ENCODE measurements at regions not wholly inside any gene's neighbourhood (a gene's known extent, or its start where the extent isn't known, plus 50 kb on each side); places are given as distances from the start of the nearest gene placed in this dataset.

DNA sequence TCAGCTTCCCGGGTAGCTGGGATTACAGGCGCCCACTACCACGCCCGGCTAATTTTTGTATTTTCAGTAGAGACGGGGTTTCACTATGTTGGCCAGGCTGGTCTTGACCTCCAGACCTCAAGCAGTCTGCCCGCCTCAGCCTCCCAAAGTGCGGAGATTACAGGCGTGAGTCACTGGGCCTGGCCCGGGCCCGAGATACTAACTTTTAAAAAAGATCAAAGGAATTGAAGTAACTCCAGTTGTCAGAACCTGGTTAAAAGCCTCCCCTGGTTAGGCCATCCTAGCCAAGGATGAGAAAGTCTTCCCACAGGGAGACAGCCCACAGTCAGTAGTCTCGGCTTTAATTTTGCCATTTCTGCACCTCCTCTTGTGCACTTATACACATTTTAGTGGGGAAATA is 212.3 kb upstream of the MCTP2 start (continued):
- TF ChIP-seq, protein P1, sequence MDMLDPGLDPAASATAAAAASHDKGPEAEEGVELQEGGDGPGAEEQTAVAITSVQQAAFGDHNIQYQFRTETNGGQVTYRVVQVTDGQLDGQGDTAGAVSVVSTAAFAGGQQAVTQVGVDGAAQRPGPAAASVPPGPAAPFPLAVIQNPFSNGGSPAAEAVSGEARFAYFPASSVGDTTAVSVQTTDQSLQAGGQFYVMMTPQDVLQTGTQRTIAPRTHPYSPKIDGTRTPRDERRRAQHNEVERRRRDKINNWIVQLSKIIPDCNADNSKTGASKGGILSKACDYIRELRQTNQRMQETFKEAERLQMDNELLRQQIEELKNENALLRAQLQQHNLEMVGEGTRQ (IDR thresholded peaks at IDR 0.05; ENCODE audit: borderline replicate concordance, low read depth, low read length): no peak
- TF ChIP-seq, protein P2, sequence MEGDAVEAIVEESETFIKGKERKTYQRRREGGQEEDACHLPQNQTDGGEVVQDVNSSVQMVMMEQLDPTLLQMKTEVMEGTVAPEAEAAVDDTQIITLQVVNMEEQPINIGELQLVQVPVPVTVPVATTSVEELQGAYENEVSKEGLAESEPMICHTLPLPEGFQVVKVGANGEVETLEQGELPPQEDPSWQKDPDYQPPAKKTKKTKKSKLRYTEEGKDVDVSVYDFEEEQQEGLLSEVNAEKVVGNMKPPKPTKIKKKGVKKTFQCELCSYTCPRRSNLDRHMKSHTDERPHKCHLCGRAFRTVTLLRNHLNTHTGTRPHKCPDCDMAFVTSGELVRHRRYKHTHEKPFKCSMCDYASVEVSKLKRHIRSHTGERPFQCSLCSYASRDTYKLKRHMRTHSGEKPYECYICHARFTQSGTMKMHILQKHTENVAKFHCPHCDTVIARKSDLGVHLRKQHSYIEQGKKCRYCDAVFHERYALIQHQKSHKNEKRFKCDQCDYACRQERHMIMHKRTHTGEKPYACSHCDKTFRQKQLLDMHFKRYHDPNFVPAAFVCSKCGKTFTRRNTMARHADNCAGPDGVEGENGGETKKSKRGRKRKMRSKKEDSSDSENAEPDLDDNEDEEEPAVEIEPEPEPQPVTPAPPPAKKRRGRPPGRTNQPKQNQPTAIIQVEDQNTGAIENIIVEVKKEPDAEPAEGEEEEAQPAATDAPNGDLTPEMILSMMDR (IDR thresholded peaks at IDR 0.05): no peak
- TF ChIP-seq FOXJ3 (CRISPR knock-in tag; IDR thresholded peaks at IDR 0.05): no peak
- no peak for TF ChIP-seq SIN3A (IDR thresholded peaks at IDR 0.05; ENCODE audit: borderline replicate concordance, low read depth, low read length)
- no peak for TF ChIP-seq CHD2 (IDR thresholded peaks at IDR 0.05; ENCODE audit: low read length, partially characterized antibody)
- TF ChIP-seq, protein P3, sequence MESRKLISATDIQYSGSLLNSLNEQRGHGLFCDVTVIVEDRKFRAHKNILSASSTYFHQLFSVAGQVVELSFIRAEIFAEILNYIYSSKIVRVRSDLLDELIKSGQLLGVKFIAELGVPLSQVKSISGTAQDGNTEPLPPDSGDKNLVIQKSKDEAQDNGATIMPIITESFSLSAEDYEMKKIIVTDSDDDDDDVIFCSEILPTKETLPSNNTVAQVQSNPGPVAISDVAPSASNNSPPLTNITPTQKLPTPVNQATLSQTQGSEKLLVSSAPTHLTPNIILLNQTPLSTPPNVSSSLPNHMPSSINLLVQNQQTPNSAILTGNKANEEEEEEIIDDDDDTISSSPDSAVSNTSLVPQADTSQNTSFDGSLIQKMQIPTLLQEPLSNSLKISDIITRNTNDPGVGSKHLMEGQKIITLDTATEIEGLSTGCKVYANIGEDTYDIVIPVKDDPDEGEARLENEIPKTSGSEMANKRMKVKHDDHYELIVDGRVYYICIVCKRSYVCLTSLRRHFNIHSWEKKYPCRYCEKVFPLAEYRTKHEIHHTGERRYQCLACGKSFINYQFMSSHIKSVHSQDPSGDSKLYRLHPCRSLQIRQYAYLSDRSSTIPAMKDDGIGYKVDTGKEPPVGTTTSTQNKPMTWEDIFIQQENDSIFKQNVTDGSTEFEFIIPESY (IDR thresholded peaks at IDR 0.05; ENCODE audit: borderline replicate concordance, low read depth): no peak
- TF ChIP-seq FOXM1 (IDR thresholded peaks at IDR 0.05; ENCODE audit: low read depth): no peak
- TF ChIP-seq RXRA (IDR thresholded peaks at IDR 0.05; ENCODE audit: borderline replicate concordance, low read depth): no peak
- TF ChIP-seq SMC3 (IDR thresholded peaks at IDR 0.05; ENCODE audit: low read depth, low read length): no peak
- no peak for TF ChIP-seq GABPA (IDR thresholded peaks at IDR 0.05; ENCODE audit: low read depth)

DNA sequence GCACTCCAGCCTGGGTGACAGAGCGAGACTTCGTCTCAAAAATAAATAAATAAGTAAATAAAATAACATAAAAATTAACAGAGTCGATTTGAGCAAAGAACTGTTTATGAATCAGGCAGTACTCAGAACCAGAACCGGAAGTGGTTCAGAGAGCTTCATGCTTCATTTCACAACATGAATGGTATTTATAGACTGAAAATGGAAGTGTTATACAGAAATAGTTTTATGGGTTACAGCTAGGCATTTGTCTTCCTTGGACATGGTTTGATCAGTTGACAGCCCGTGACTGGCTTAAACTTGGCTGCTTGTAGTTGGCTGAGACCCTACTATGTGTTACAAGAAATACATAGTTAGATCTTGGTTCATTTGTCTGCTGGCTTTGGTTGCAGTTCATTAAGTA is 216.0 kb upstream of the MCTP2 start:
- TF ChIP-seq, protein P4, sequence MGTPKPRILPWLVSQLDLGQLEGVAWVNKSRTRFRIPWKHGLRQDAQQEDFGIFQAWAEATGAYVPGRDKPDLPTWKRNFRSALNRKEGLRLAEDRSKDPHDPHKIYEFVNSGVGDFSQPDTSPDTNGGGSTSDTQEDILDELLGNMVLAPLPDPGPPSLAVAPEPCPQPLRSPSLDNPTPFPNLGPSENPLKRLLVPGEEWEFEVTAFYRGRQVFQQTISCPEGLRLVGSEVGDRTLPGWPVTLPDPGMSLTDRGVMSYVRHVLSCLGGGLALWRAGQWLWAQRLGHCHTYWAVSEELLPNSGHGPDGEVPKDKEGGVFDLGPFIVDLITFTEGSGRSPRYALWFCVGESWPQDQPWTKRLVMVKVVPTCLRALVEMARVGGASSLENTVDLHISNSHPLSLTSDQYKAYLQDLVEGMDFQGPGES (IDR thresholded peaks at IDR 0.05; ENCODE audit: low read depth, low read length): no peak
- Histone ChIP-seq H3K9ac (no peak overlapping the region), H3F3A (replicated peaks; ENCODE audit: insufficient read depth) (no peaks in the 10 kb centered on the region), H3K4me2 (no peak overlapping the region), H3K4me3 (ENCODE audit: low read depth in 2 of 2, low read length in 1 of 2) (no peak overlapping the region), H3K9me3 (no peaks in the 10 kb centered on the region), H3K4me1 (ENCODE audit: control insufficient read depth in 1 of 2, insufficient read depth in 2 of 2, low read depth in 1 of 2, low read length in 1 of 2) (no peaks in the 10 kb centered on the region), H3K79me2 (ENCODE audit: insufficient read depth) (no peaks in the 10 kb centered on the region), H3K9me2 (no peaks in the 10 kb centered on the region), H3K27ac (ENCODE audit: low read depth in 2 of 2, low read length in 1 of 2) (no peak overlapping the region), H3K36me3 (replicated peaks in 1 of 2; ENCODE audit: control insufficient read depth in 1 of 2, insufficient read depth in 2 of 2, low read length in 1 of 2) (no peaks in the 10 kb centered on the region), H2AFZ (ENCODE audit: low read depth) (no peak overlapping the region), H4K20me1 (ENCODE audit: insufficient read depth) (no peaks in the 10 kb centered on the region), H3K27me3 (ENCODE audit: insufficient read depth) (no peaks in the 10 kb centered on the region)
- CTCF ChIA-PET: interaction anchor here (1.0 kb wide), 1 partner anchor 105 kb away, joined by 4 read pairs; no protein-coding TSS in a partner anchor
- DNase-seq: no peak
- POLR2A ChIA-PET: no interaction called here
- 74% methylated on average over 5 of the region's 5 CpGs for WGBS (ENCODE audit: low lambda C conversion rate)

Data from SK-N-SH (cell line).